HCT116 (cell line): ENCODE measurements at regions not wholly inside any gene's neighbourhood (a gene's known extent, or its start where the extent isn't known, plus 50 kb on each side); places are given as distances from the start of the nearest gene placed in this dataset.

ENCODE experiments used
- ATAC-seq: fragments of 200-7000 bp; cut with Tn5 transposase; 2 replicates; pipeline ENCODE4 v1.9.1; 2020; ENCODE audit warnings: mild to moderate bottlenecking, moderate library complexity
- BruUV-seq: library from RNA; stranded (reverse); fragments of 400-500 nt; replicated peaks from 2 replicates; lab custom pipeline; 2021; lab: Mats Ljungman, UMichigan
- CTCF ChIA-PET: fragments of 300-600 bp; sonication (Branson Sonifier 250); formaldehyde crosslinking; loops from one replicate; lab custom pipeline; 2021; ENCODE audit warnings: antibody characterized with exemption; lab: Charles Lee
- POLR2A ChIA-PET: fragments of 300-600, 350-600 bp; sonication (Branson Sonifier 250); formaldehyde crosslinking; loops from one replicate; lab custom pipeline; 2021; ENCODE audit warnings: antibody characterized with exemption; lab: Charles Lee
- RAD21 ChIA-PET, 2 experiments: fragments of 300-600 bp; sonication (Branson Sonifier 250); formaldehyde crosslinking; loops; one replicate each; lab custom pipeline; 2023; ENCODE audit warnings: low total read pairs in 2 of 2; ENCODE audit not compliant: uncharacterized antibody in 2 of 2, unreplicated experiment in 2 of 2, low non-redundant PET in 1 of 2; lab: Charles Lee
- DNase-seq: peaks from one replicate; pipeline ENCODE4 v3.0.0-alpha.2; 2010; ENCODE audit warnings: low read depth, low spot score
- H2AFZ ChIP-seq: fragments of 200-600 bp; shearing (Covaris generic), sonication (generic); 2 replicates; pipeline ENCODE4 v1.6.1; 2017; ENCODE audit warnings: low read depth, mixed run types, mixed read lengths, antibody characterized with exemption, low read length; ENCODE audit not compliant: poor library complexity, severe bottlenecking
- H3K27ac ChIP-seq: 2 replicates; pipeline ENCODE4 v1.5.1; 2012; ENCODE audit warnings: low read depth, low read length
- H3K27me3 ChIP-seq: fragments of 200-600 bp; sonication (generic); 2 replicates; pipeline ENCODE4 v1.6.1; 2016; ENCODE audit warnings: mixed run types, low read length, mixed read lengths; ENCODE audit not compliant: insufficient read depth
- H3K36me3 ChIP-seq, 2 experiments: fragments of 200-500 bp in 1 of 2; fragments of 200-600 bp in 1 of 2; sonication (Bioruptor generic) in 1 of 2; sonication (generic) in 1 of 2; 2 replicates each; pipeline versions ENCODE4 v1.5.1 to v1.6.1; 2014 to 2016; ENCODE audit warnings: low read length in 2 of 2, inconsistent platforms in 1 of 2, mixed read lengths in 1 of 2, mixed run types in 1 of 2; ENCODE audit not compliant: insufficient read depth in 2 of 2, control insufficient read depth in 1 of 2
- H3K4me1 ChIP-seq, 2 experiments: fragments of 200-600 bp in 1 of 2; sonication (generic) in 1 of 2; 2 replicates each; pipeline versions ENCODE4 v1.5.1 to v1.6.1; 2012 to 2017; ENCODE audit warnings: low read length in 2 of 2, inconsistent platforms in 1 of 2, mild to moderate bottlenecking in 1 of 2, mixed read lengths in 1 of 2, mixed run types in 1 of 2, moderate library complexity in 1 of 2; ENCODE audit not compliant: insufficient read depth in 2 of 2, control insufficient read depth in 1 of 2
- H3K4me2 ChIP-seq: fragments of 200-600 bp; sonication (generic); 2 replicates; pipeline ENCODE4 v1.6.1; 2017; ENCODE audit warnings: mixed run types, low read length, mixed read lengths
- H3K4me3 ChIP-seq, 2 experiments: fragments of 200-600 bp in 1 of 2; sonication (generic) in 1 of 2; replicated peaks in 1 of 2; 2 replicates each; pipeline ENCODE4 v1.5.1; 2011 to 2016; ENCODE audit warnings: low read length in 2 of 2, control low read depth in 1 of 2, low read depth in 1 of 2, mild to moderate bottlenecking in 1 of 2, mixed read lengths in 1 of 2, mixed run types in 1 of 2
- H3K79me2 ChIP-seq: fragments of 200-600 bp; sonication (generic); 2 replicates; pipeline ENCODE4 v1.6.1; 2017; ENCODE audit warnings: mild to moderate bottlenecking, mixed run types, low read length, moderate library complexity, mixed read lengths; ENCODE audit not compliant: insufficient read depth
- H3K9ac ChIP-seq: fragments of 200-600 bp; sonication (generic); 2 replicates; pipeline ENCODE4 v1.6.1; 2016; ENCODE audit warnings: low read length, mixed read lengths
- H3K9me2 ChIP-seq: fragments of 200-600 bp; sonication (generic), shearing (Covaris generic); 2 replicates; pipeline ENCODE4 v1.6.1; 2017; ENCODE audit warnings: mixed run types, mild to moderate bottlenecking, moderate library complexity; ENCODE audit not compliant: insufficient read depth
- H3K9me3 ChIP-seq, 2 experiments: fragments of 200-500 bp in 1 of 2; fragments of 200-600 bp in 1 of 2; sonication (Bioruptor generic) in 1 of 2; sonication (generic) in 1 of 2; 2 replicates each; pipeline ENCODE4 v1.6.1; 2014 to 2017; ENCODE audit warnings: low read length in 2 of 2, mixed read lengths in 2 of 2, inconsistent platforms in 1 of 2, low read depth in 1 of 2, mild to moderate bottlenecking in 1 of 2, mixed run types in 1 of 2, moderate library complexity in 1 of 2; ENCODE audit not compliant: control insufficient read depth in 1 of 2, insufficient read depth in 1 of 2
- H4K20me1 ChIP-seq: fragments of 200-600 bp; sonication (generic), shearing (Covaris generic); 2 replicates; pipeline ENCODE4 v1.6.1; 2017; ENCODE audit warnings: mixed run types, mild to moderate bottlenecking, moderate library complexity; ENCODE audit not compliant: insufficient read depth
- CTCF ChIP-seq, 3 experiments: fragments of 200-600 bp in 1 of 3; sonication (generic) in 1 of 3; IDR thresholded peaks in 2 of 3; conservative IDR thresholded peaks in 1 of 3; 2 replicates each; pipeline ENCODE4 v1.5.1; 2012 to 2017; ENCODE audit warnings: low read depth in 2 of 3, low read length in 2 of 3, antibody characterized with exemption in 1 of 3, borderline replicate concordance in 1 of 3, control low read depth in 1 of 3, mild to moderate bottlenecking in 1 of 3, mixed read lengths in 1 of 3, mixed run types in 1 of 3, moderate library complexity in 1 of 3; ENCODE audit not compliant: insufficient read depth in 1 of 3
- EGR1 ChIP-seq: IDR thresholded peaks from 2 replicates; pipeline ENCODE4 v1.6.1; 2012; ENCODE audit warnings: low read depth
- ELF1 ChIP-seq: IDR thresholded peaks from 2 replicates; pipeline ENCODE4 v1.6.1; 2012; ENCODE audit warnings: low read depth, borderline replicate concordance
- EZH2 ChIP-seq: fragments of 200-600 bp; sonication (generic); IDR thresholded peaks from 2 replicates; pipeline ENCODE4 v1.6.1; 2017; ENCODE audit warnings: antibody characterized with exemption, mixed run types
- EZH2phosphoT487 ChIP-seq: fragments of 200-600 bp; IDR thresholded peaks from 2 replicates; pipeline ENCODE4 v1.6.1; 2018; ENCODE audit warnings: antibody characterized with exemption, borderline replicate concordance
- FOSL1 ChIP-seq: IDR thresholded peaks from 2 replicates; pipeline ENCODE4 v1.6.1; 2012; ENCODE audit warnings: low read depth
- JUND ChIP-seq: IDR thresholded peaks from 2 replicates; pipeline ENCODE4 v1.6.1; 2012
- MAX ChIP-seq: IDR thresholded peaks from 2 replicates; pipeline ENCODE4 v1.6.1; 2012
- POLR2A ChIP-seq: IDR thresholded peaks from 2 replicates; pipeline ENCODE4 v1.7.0; 2011; ENCODE audit warnings: borderline replicate concordance; ENCODE audit not compliant: insufficient read depth, insufficient read length; ENCODE audit errors: extremely low read depth
- RAD21 ChIP-seq: IDR thresholded peaks from 2 replicates; pipeline ENCODE4 v1.6.1; 2012; ENCODE audit warnings: low read depth, mild to moderate bottlenecking
- REST ChIP-seq: IDR thresholded peaks from 2 replicates; pipeline ENCODE4 v1.6.1; 2012; ENCODE audit warnings: low read depth
- SIN3A ChIP-seq: IDR thresholded peaks from 2 replicates; pipeline ENCODE4 v1.6.1; 2012; ENCODE audit warnings: low read depth
- SP1 ChIP-seq: IDR thresholded peaks from 2 replicates; pipeline ENCODE4 v1.6.1; 2012; ENCODE audit warnings: low read depth
- SRF ChIP-seq: IDR thresholded peaks from 2 replicates; pipeline ENCODE4 v1.6.1; 2012; ENCODE audit warnings: low read depth
- TCF7L2 ChIP-seq: IDR thresholded peaks from 2 replicates; pipeline ENCODE4 v1.7.0; 2011; ENCODE audit warnings: borderline replicate concordance, inconsistent platforms; ENCODE audit not compliant: insufficient read depth, insufficient read length; ENCODE audit errors: extremely low read depth
- YY1 ChIP-seq: IDR thresholded peaks from 2 replicates; pipeline ENCODE4 v1.6.1; 2011; ENCODE audit warnings: low read length, low read depth, moderate library complexity, mild to moderate bottlenecking; ENCODE audit not compliant: insufficient replicate concordance; ENCODE audit errors: extremely low read depth
- ZBTB33 ChIP-seq: IDR thresholded peaks from 2 replicates; pipeline ENCODE4 v1.6.1; 2011; ENCODE audit warnings: mild to moderate bottlenecking, low read length, moderate library complexity; ENCODE audit not compliant: insufficient replicate concordance; ENCODE audit errors: extremely low read depth
- ZFX ChIP-seq: fragments of 450-650 bp; IDR thresholded peaks from 2 replicates; pipeline ENCODE4 v1.6.1; 2017
- ZNF274 ChIP-seq: fragments of 200-500 bp; sonication (Bioruptor generic); IDR thresholded peaks from 2 replicates; pipeline ENCODE4 v1.6.1; 2014; ENCODE audit warnings: mild to moderate bottlenecking, low read depth, low read length, inconsistent platforms
- intact Hi-C: fragments of 100-400 bp; cut with micrococcal nuclease; formaldehyde crosslinking; loops from 2 replicates; pipeline ENCODE4 v1.10.0; 2022

GRCh38 chr3:44048949-44049348 is 192.7 kb upstream of the TOPAZ1 start:
- H3K9me3 ChIP-seq = no peaks in the 10 kb centered on the region
- no peak for DNase-seq
- H2AFZ ChIP-seq = no peak overlapping the region
- ChIA-PET RAD21 (no interaction called here), CTCF (no interaction called here), POLR2A (no interaction called here)
- H3K9ac ChIP-seq = no peak overlapping the region
- H3K27me3 ChIP-seq = 0 out of 2 replicates have a peak, but pooled peaks cover 6% of the 10 kb centered on the region
- no peaks in the 10 kb centered on the region for H4K20me1 ChIP-seq
- BruUV-seq = no TSS peak
- intact Hi-C loops = no loop called here
- H3K36me3 ChIP-seq = no peaks in the 10 kb centered on the region
- peaks cover 3 to 5% of the 10 kb centered on the region in 2 experiments; a peak in 2 of 4 replicates for H3K4me1 ChIP-seq
- no peak overlapping the region for H3K4me3 ChIP-seq
- 0 out of 2 replicates have a peak, but pooled peaks cover 4% of the 10 kb centered on the region for H3K9me2 ChIP-seq
- H3K27ac ChIP-seq = no peak overlapping the region
- TF ChIP-seq FOSL1 (no peak), MAX (no peak), RAD21 (no peak), EGR1 (no peak), YY1 (no peak), JUND (no peak), SRF (no peak), EZH2 (no peak), EZH2phosphoT487 (no peak), TCF7L2 (no peak), CTCF (IDR thresholded peaks at IDR 0.05 in 2 of 3, conservative IDR thresholded peaks at IDR 0.05 in 1 of 3; ENCODE audit: borderline replicate concordance in 1 of 3, insufficient read depth in 1 of 3, low read depth in 2 of 3, low read length in 2 of 3) (no peak), POLR2A (no peak), ZBTB33 (no peak), ZNF274 (no peak), ZFX (no peak), SIN3A (no peak), ELF1 (no peak), REST (no peak), SP1 (no peak)
- TF ChIP-seq, all 23 proteins: peak for 0
- H3K79me2 ChIP-seq = no peaks in the 10 kb centered on the region
- H3K4me2 ChIP-seq = no peak overlapping the region
- no peak for ATAC-seq
